AG04449 (cell line): ENCODE measurements at regions not wholly inside any gene's neighbourhood (a gene's known extent, or its start where the extent isn't known, plus 50 kb on each side); places are given as distances from the start of the nearest gene placed in this dataset.
"Not testable (repeated sequence)": the region's sequence is repeated elsewhere in the genome, so short reads cannot be mapped to it uniquely, and the experiment has no call there.

Experiments used
- CTCF ChIA-PET: fragments of 350-600 bp; formaldehyde crosslinking; extraction: SDS; loops from one replicate; lab custom pipeline; 2021; ENCODE audit warnings: antibody characterized with exemption; lab: Yijun Ruan, JAX
- POLR2A ChIA-PET: fragments of 400-600, 350-600 bp; formaldehyde crosslinking; extraction: SDS; loops from one replicate; lab custom pipeline; 2020; ENCODE audit warnings: antibody characterized with exemption, inconsistent platforms; lab: Yijun Ruan, JAX
- DNase-seq: peaks from one replicate; pipeline ENCODE4 v3.0.0-alpha.2; 2010; ENCODE audit warnings: low read depth, low spot score
- H3K4me3 ChIP-seq: 2 replicates; pipeline ENCODE4 v1.5.1; 2011; ENCODE audit warnings: low read depth, mild to moderate bottlenecking, control low read depth, low read length

- POLR2A ChIA-PET, CTCF ChIA-PET, H3K4me3 ChIP-seq, DNase-seq: not testable (repeated sequence)
Measured at GRCh38 chr16:29059575-29059974, 74.7 kb downstream of the LAT start.
